HEK293 (cell line): ENCODE measurements at regions not wholly inside any gene's neighbourhood (a gene's known extent, or its start where the extent isn't known, plus 50 kb on each side); places are given as distances from the start of the nearest gene placed in this dataset.

Experiments used
- CTCF ChIA-PET: fragments of 350-600 bp; formaldehyde crosslinking; extraction: SDS; loops from one replicate; lab custom pipeline; 2021; ENCODE audit warnings: antibody characterized with exemption; lab: Yijun Ruan, JAX
- POLR2A ChIA-PET: fragments of 300-600 bp; formaldehyde crosslinking; extraction: SDS; loops from one replicate; lab custom pipeline; 2020; ENCODE audit warnings: antibody characterized with exemption, inconsistent platforms; lab: Yijun Ruan, JAX
- H3K27ac ChIP-seq: fragments of 200-500 bp; sonication (Bioruptor generic); 2 replicates; pipeline ENCODE4 v1.5.1; 2014; ENCODE audit warnings: low read depth, low read length, control low read depth, inconsistent platforms; ENCODE audit errors: extremely low read depth
- H3K36me3 ChIP-seq, 2 experiments: fragments of 200-500 bp in 1 of 2; sonication (Bioruptor generic) in 1 of 2; 1 replicate in 1 of 2; 2 replicates in 1 of 2; pipeline ENCODE4 v1.5.1; 2014 to 2017; ENCODE audit warnings: inconsistent platforms in 2 of 2, low read length in 2 of 2; ENCODE audit not compliant: control insufficient read depth in 2 of 2, insufficient read depth in 1 of 2
- H3K4me1 ChIP-seq: fragments of 200-500 bp; sonication (Bioruptor generic); 2 replicates; pipeline ENCODE4 v1.5.1; 2014; ENCODE audit warnings: mild to moderate bottlenecking, low read length, inconsistent platforms; ENCODE audit not compliant: control insufficient read depth, insufficient read depth
- H3K4me3 ChIP-seq: 2 replicates; pipeline ENCODE4 v1.5.1; 2011; ENCODE audit warnings: low read depth, mild to moderate bottlenecking, control low read depth, low read length, moderate library complexity
- H3K9me3 ChIP-seq: fragments of 200-500 bp; sonication (Bioruptor generic); 2 replicates; pipeline ENCODE4 v1.5.1; 2014; ENCODE audit warnings: low read depth, low read length, inconsistent platforms; ENCODE audit not compliant: control insufficient read depth, insufficient read depth
- AEBP2 ChIP-seq: fragments of 450-650 bp; formaldehyde crosslinking; IDR thresholded peaks from 2 replicates; pipeline ENCODE4 v1.5.1; 2016; ENCODE audit warnings: missing biosample characterization, missing genetic modification characterization, borderline replicate concordance
- HOXD13 ChIP-seq: sonication (generic); formaldehyde crosslinking; IDR thresholded peaks from 2 replicates; pipeline ENCODE4 v1.8.0; 2022; ENCODE audit warnings: missing genetic modification reagents, borderline replicate concordance
- SCRT2 ChIP-seq: fragments of 450-650 bp; formaldehyde crosslinking; IDR thresholded peaks from 2 replicates; pipeline ENCODE4 v1.5.1; 2016; ENCODE audit warnings: missing biosample characterization, missing genetic modification characterization
- YY1 ChIP-seq: fragments of 450-650 bp; formaldehyde crosslinking; IDR thresholded peaks from 2 replicates; pipeline ENCODE4 v1.5.1; 2018; ENCODE audit warnings: missing biosample characterization, missing genetic modification characterization
- ZEB2 ChIP-seq: fragments of 450-650 bp; formaldehyde crosslinking; IDR thresholded peaks from 2 replicates; pipeline ENCODE4 v1.5.1; 2016; ENCODE audit warnings: missing biosample characterization, missing genetic modification characterization
- ZIC2 ChIP-seq: fragments of 450-650 bp; formaldehyde crosslinking; IDR thresholded peaks from 2 replicates; pipeline ENCODE4 v1.5.1; 2016; ENCODE audit warnings: missing biosample characterization, missing genetic modification characterization
- ZNF138 ChIP-seq: fragments of 450-650 bp; formaldehyde crosslinking; IDR thresholded peaks from 2 replicates; pipeline ENCODE4 v1.5.1; 2016; ENCODE audit warnings: missing biosample characterization, missing genetic modification characterization, borderline replicate concordance
- ZNF169 ChIP-seq: fragments of 450-650 bp; formaldehyde crosslinking; IDR thresholded peaks from 2 replicates; pipeline ENCODE4 v1.5.1; 2016; ENCODE audit warnings: missing biosample characterization, missing genetic modification characterization
- ZNF18 ChIP-seq: fragments of 450-650 bp; formaldehyde crosslinking; IDR thresholded peaks from 2 replicates; pipeline ENCODE4 v1.5.1; 2016; ENCODE audit warnings: missing biosample characterization, missing genetic modification characterization
- ZNF221 ChIP-seq: fragments of 450-650 bp; formaldehyde crosslinking; IDR thresholded peaks from 2 replicates; pipeline ENCODE4 v1.5.1; 2017; ENCODE audit warnings: missing biosample characterization, missing genetic modification characterization, borderline replicate concordance
- ZNF26 ChIP-seq: fragments of 450-650 bp; formaldehyde crosslinking; IDR thresholded peaks from 2 replicates; pipeline ENCODE4 v1.5.1; 2016; ENCODE audit warnings: missing biosample characterization, missing genetic modification characterization
- ZNF311 ChIP-seq: fragments of 450-650 bp; formaldehyde crosslinking; IDR thresholded peaks from 2 replicates; pipeline ENCODE4 v1.5.1; 2017; ENCODE audit warnings: missing biosample characterization, missing genetic modification characterization, borderline replicate concordance
- ZNF362 ChIP-seq: fragments of 450-650 bp; formaldehyde crosslinking; IDR thresholded peaks from 2 replicates; pipeline ENCODE4 v1.5.1; 2016; ENCODE audit warnings: missing biosample characterization, missing genetic modification characterization
- ZNF37A ChIP-seq: fragments of 450-650 bp; IDR thresholded peaks from 2 replicates; pipeline ENCODE4 v1.5.1; 2018; ENCODE audit warnings: missing biosample characterization, missing genetic modification characterization
- ZNF48 ChIP-seq: fragments of 450-650 bp; formaldehyde crosslinking; IDR thresholded peaks from 2 replicates; pipeline ENCODE4 v1.5.1; 2016; ENCODE audit warnings: missing biosample characterization, missing genetic modification characterization
- ZNF513 ChIP-seq: fragments of 450-650 bp; IDR thresholded peaks from 2 replicates; pipeline ENCODE4 v1.5.1; 2018; ENCODE audit warnings: missing biosample characterization, missing genetic modification characterization
- ZNF530 ChIP-seq: fragments of 450-650 bp; formaldehyde crosslinking; IDR thresholded peaks from 2 replicates; pipeline ENCODE4 v1.5.1; 2016; ENCODE audit warnings: low read depth, missing biosample characterization, missing genetic modification characterization
- ZNF548 ChIP-seq: fragments of 450-650 bp; formaldehyde crosslinking; IDR thresholded peaks from 2 replicates; pipeline ENCODE4 v1.5.1; 2016; ENCODE audit warnings: missing biosample characterization, missing genetic modification characterization
- ZNF555 ChIP-seq: fragments of 450-650 bp; formaldehyde crosslinking; conservative IDR thresholded peaks from 2 replicates; pipeline ENCODE4 v1.5.1; 2017; ENCODE audit warnings: missing biosample characterization, mild to moderate bottlenecking, missing genetic modification characterization, inconsistent platforms
- ZNF571 ChIP-seq: fragments of 450-650 bp; formaldehyde crosslinking; IDR thresholded peaks from 2 replicates; pipeline ENCODE4 v1.5.0; 2017; ENCODE audit warnings: missing biosample characterization, missing genetic modification characterization
- ZNF776 ChIP-seq: fragments of 450-650 bp; formaldehyde crosslinking; IDR thresholded peaks from 2 replicates; pipeline ENCODE4 v1.5.0; 2017; ENCODE audit warnings: missing biosample characterization, missing genetic modification characterization, borderline replicate concordance
- ZNF837 ChIP-seq: fragments of 450-650 bp; formaldehyde crosslinking; IDR thresholded peaks from 2 replicates; pipeline ENCODE4 v1.5.1; 2016; ENCODE audit warnings: missing biosample characterization, missing genetic modification characterization
- TF ChIP-seq, protein P1 (sequence below): fragments of 450-650 bp; formaldehyde crosslinking; IDR thresholded peaks from 2 replicates; pipeline ENCODE4 v1.5.1; 2016; ENCODE audit warnings: missing biosample characterization, missing genetic modification characterization
- TF ChIP-seq, protein P2 (sequence below): fragments of 450-650 bp; formaldehyde crosslinking; IDR thresholded peaks from 2 replicates; pipeline ENCODE4 v1.5.1; 2017; ENCODE audit warnings: missing biosample characterization, missing genetic modification characterization

DNA sequence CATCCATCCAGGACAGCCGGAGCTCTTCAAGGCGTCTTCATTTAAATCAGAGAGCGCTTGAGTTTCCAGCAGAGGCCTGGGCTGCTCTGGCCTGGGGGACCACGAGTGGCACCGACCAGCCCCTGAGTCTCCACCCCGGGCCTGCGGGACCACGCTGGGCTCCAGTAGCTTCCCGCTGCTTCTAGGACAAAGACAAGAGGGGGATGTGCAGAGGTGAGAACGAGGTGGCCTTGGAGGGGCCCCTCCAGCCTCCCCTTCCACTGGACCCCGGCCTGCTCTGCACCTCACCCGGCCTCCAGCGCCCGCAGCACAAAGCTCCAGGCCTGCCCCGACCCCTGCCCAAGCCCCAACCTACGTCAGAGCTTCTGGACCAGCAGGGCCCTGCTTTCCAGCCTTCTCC lies 81.6 kb downstream of the IRX2 start:
- H3K9me3 ChIP-seq, result no peaks in the 10 kb centered on the region
- H3K4me3 ChIP-seq, result no peak overlapping the region
- TF ChIP-seq ZNF548 (tag by site-specific recombination), result no peak
- TF ChIP-seq ZIC2 (tag by site-specific recombination), result no peak
- no peak for TF ChIP-seq ZNF138 (tag by site-specific recombination)
- no peak for TF ChIP-seq ZNF48 (tag by site-specific recombination)
- TF ChIP-seq ZNF18 (tag by site-specific recombination), result no peak
- TF ChIP-seq, all 188 proteins: peak for 0
- CTCF ChIA-PET, result no interaction called here
- Histone ChIP-seq H3K27ac (no peak overlapping the region), H3K36me3 (no peaks in the 10 kb centered on the region), H3K4me1 (no peaks in the 10 kb centered on the region)
- POLR2A ChIA-PET, result no interaction called here

- H3K4me3 ChIP-seq, result no peak overlapping the region
- H3K9me3 ChIP-seq, result no peaks in the 10 kb centered on the region
- no peaks in the 10 kb centered on the region for H3K36me3 ChIP-seq
- ChIA-PET CTCF (no interaction called here), POLR2A (no interaction called here)
- H3K27ac ChIP-seq, result no peak overlapping the region
- no peaks in the 10 kb centered on the region for H3K4me1 ChIP-seq
- peak; percentile 68; the same call in 1 of the 2 replicates for TF ChIP-seq ZNF311 (tag by site-specific recombination)
- 0 out of 2 replicates have a peak, but pooled peaks have one; percentile 47 for TF ChIP-seq AEBP2 (tag by site-specific recombination)
- TF ChIP-seq ZNF776 (tag by site-specific recombination), result no peak
- no peak for TF ChIP-seq YY1 (tag by site-specific recombination)
- 0 out of 2 replicates have a peak, but pooled peaks have one; percentile 20 for TF ChIP-seq ZNF169 (tag by site-specific recombination)
- no peak for TF ChIP-seq SCRT2 (tag by site-specific recombination)
- TF ChIP-seq ZEB2 (tag by site-specific recombination), result no peak
- TF ChIP-seq ZNF221 (tag by site-specific recombination), result no peak
- TF ChIP-seq, protein P1, sequence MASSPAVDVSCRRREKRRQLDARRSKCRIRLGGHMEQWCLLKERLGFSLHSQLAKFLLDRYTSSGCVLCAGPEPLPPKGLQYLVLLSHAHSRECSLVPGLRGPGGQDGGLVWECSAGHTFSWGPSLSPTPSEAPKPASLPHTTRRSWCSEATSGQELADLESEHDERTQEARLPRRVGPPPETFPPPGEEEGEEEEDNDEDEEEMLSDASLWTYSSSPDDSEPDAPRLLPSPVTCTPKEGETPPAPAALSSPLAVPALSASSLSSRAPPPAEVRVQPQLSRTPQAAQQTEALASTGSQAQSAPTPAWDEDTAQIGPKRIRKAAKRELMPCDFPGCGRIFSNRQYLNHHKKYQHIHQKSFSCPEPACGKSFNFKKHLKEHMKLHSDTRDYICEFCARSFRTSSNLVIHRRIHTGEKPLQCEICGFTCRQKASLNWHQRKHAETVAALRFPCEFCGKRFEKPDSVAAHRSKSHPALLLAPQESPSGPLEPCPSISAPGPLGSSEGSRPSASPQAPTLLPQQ (tag by site-specific recombination), result no peak
- no peak for TF ChIP-seq ZNF26
- TF ChIP-seq ZNF571 (tag by site-specific recombination), result 0 out of 2 replicates have a peak, but pooled peaks have one; percentile 16
- no peak for TF ChIP-seq ZNF362 (tag by site-specific recombination)
- no peak for TF ChIP-seq ZNF555 (tag by site-specific recombination)
- no peak for TF ChIP-seq ZNF513 (tag by site-specific recombination)
- TF ChIP-seq ZNF530 (tag by site-specific recombination), result no peak
- TF ChIP-seq, protein P2, sequence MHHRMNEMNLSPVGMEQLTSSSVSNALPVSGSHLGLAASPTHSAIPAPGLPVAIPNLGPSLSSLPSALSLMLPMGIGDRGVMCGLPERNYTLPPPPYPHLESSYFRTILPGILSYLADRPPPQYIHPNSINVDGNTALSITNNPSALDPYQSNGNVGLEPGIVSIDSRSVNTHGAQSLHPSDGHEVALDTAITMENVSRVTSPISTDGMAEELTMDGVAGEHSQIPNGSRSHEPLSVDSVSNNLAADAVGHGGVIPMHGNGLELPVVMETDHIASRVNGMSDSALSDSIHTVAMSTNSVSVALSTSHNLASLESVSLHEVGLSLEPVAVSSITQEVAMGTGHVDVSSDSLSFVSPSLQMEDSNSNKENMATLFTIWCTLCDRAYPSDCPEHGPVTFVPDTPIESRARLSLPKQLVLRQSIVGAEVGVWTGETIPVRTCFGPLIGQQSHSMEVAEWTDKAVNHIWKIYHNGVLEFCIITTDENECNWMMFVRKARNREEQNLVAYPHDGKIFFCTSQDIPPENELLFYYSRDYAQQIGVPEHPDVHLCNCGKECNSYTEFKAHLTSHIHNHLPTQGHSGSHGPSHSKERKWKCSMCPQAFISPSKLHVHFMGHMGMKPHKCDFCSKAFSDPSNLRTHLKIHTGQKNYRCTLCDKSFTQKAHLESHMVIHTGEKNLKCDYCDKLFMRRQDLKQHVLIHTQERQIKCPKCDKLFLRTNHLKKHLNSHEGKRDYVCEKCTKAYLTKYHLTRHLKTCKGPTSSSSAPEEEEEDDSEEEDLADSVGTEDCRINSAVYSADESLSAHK (tag by site-specific recombination), result no peak
- TF ChIP-seq ZNF37A (tag by site-specific recombination), result no peak
- TF ChIP-seq ZNF837 (tag by site-specific recombination), result peak; percentile 42; the same call in 1 of the 2 replicates
- no peak for TF ChIP-seq HOXD13 (CRISPR knock-in tag)
These were observed 82.2 kb downstream of the IRX2 start for GRCh38 chr5:2669259-2669658.
